ENCODE measurements at regions not wholly inside any gene's neighbourhood (a gene's known extent, or its start where the extent isn't known, plus 50 kb on each side); places are given as distances from the start of the nearest gene placed in this dataset.

DNA sequence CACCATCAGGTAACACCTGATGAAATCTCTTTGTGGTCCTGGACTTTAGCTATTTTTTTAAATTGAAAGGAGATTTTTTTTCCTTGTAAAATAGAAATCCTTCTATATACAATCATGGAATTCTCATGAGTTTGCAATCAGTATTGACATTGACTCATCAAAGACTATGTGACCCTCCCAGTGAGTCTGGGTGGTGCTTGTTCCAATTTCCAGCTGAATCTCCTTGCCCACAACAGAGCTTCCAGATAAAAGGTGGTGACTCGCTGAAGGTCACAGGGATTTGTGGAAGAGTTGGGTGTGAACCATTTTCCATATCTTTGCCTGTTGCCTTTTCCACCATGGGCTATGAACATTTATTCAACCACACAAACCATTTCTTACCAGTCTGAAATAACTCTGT is 486.6 kb downstream of the AJAP1 start:
- TF ChIP-seq, protein P1, sequence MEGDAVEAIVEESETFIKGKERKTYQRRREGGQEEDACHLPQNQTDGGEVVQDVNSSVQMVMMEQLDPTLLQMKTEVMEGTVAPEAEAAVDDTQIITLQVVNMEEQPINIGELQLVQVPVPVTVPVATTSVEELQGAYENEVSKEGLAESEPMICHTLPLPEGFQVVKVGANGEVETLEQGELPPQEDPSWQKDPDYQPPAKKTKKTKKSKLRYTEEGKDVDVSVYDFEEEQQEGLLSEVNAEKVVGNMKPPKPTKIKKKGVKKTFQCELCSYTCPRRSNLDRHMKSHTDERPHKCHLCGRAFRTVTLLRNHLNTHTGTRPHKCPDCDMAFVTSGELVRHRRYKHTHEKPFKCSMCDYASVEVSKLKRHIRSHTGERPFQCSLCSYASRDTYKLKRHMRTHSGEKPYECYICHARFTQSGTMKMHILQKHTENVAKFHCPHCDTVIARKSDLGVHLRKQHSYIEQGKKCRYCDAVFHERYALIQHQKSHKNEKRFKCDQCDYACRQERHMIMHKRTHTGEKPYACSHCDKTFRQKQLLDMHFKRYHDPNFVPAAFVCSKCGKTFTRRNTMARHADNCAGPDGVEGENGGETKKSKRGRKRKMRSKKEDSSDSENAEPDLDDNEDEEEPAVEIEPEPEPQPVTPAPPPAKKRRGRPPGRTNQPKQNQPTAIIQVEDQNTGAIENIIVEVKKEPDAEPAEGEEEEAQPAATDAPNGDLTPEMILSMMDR (IDR thresholded peaks at IDR 0.05), result no peak
- no peak for TF ChIP-seq POLR2A (IDR thresholded peaks at IDR 0.05)

Data from right lobe of liver (tissue), 4 donors.